Vagina (tissue), 2 donors: ENCODE measurements at regions not wholly inside any gene's neighbourhood (a gene's known extent, or its start where the extent isn't known, plus 50 kb on each side); places are given as distances from the start of the nearest gene placed in this dataset.

Source experiments
- POLR2A ChIP-seq, 2 donors: fragments of 450-650 bp; IDR thresholded peaks; one replicate each; pipeline ENCODE4 v1.6.1; 2017; ENCODE audit warnings: antibody characterized with exemption in 2 of 2, mild to moderate bottlenecking in 2 of 2, moderate library complexity in 2 of 2
- POLR2AphosphoS5 ChIP-seq, 2 donors: sonication (generic); formaldehyde crosslinking; IDR thresholded peaks; one replicate each; pipeline ENCODE4 v1.9.0; 2017; ENCODE audit warnings: antibody characterized with exemption in 2 of 2, mild to moderate bottlenecking in 2 of 2, low read depth in 1 of 2; ENCODE audit not compliant: insufficient read depth in 1 of 2
- TF ChIP-seq, protein P1 (sequence below), 3 experiments: fragments of 450-650 bp in 2 of 3; fragments of 200-600 bp in 1 of 3; sonication (generic) in 1 of 3; IDR thresholded peaks; one replicate each; pipeline ENCODE4 v1.5.1; 2017 to 2019; ENCODE audit warnings: antibody characterized with exemption in 3 of 3, mild to moderate bottlenecking in 2 of 3, moderate library complexity in 2 of 3

DNA sequence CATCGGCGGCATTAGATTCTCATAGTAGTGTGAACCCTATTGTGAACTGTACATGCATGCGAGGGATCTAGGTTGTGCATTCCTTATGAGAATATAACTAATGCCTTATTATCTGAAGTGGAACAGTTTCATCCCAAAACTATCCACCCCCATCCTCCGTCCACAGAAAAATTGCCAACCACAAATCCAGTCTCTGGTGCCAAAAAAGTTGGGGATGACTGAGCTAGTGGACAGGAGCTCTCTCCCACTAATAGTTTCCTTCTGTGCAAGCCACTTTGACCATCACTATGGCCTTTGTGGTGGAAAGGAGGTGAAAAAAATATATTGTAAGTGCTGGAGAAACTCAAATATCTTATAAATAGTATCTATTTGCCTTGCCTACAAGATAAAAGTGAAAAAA lies 857.8 kb downstream of the DIAPH3 start:
- TF ChIP-seq, protein P1, sequence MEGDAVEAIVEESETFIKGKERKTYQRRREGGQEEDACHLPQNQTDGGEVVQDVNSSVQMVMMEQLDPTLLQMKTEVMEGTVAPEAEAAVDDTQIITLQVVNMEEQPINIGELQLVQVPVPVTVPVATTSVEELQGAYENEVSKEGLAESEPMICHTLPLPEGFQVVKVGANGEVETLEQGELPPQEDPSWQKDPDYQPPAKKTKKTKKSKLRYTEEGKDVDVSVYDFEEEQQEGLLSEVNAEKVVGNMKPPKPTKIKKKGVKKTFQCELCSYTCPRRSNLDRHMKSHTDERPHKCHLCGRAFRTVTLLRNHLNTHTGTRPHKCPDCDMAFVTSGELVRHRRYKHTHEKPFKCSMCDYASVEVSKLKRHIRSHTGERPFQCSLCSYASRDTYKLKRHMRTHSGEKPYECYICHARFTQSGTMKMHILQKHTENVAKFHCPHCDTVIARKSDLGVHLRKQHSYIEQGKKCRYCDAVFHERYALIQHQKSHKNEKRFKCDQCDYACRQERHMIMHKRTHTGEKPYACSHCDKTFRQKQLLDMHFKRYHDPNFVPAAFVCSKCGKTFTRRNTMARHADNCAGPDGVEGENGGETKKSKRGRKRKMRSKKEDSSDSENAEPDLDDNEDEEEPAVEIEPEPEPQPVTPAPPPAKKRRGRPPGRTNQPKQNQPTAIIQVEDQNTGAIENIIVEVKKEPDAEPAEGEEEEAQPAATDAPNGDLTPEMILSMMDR (IDR thresholded peaks at IDR 0.05) = no peak
- TF ChIP-seq POLR2AphosphoS5 (IDR thresholded peaks at IDR 0.05; ENCODE audit: insufficient read depth in 1 of 2, low read depth in 1 of 2) (no peak), POLR2A (IDR thresholded peaks at IDR 0.05) (no peak)
